ENCODE measurements at regions not wholly inside any gene's neighbourhood (a gene's known extent, or its start where the extent isn't known, plus 50 kb on each side); places are given as distances from the start of the nearest gene placed in this dataset.

- TF ChIP-seq EZH2phosphoT487 (IDR thresholded peaks at IDR 0.05; ENCODE audit: low read depth, severe bottlenecking, unreplicated experiment) (no peak), CTCF (IDR thresholded peaks at IDR 0.05; ENCODE audit: poor library complexity) (no peak), EZH2 (IDR thresholded peaks at IDR 0.05; ENCODE audit: borderline replicate concordance) (no peak)
These were observed 341.2 kb downstream of the TECRL start for GRCh38 chr4:64068096-64068495.
